ENCODE measurements at regions not wholly inside any gene's neighbourhood (a gene's known extent, or its start where the extent isn't known, plus 50 kb on each side); places are given as distances from the start of the nearest gene placed in this dataset.

- no peak for DNase-seq (ENCODE audit: low read depth in 1 of 2, low spot score in 2 of 2)
- Histone ChIP-seq H3K79me1 (ENCODE audit: low read depth, low read length) (no peaks in the 10 kb centered on the region), H3K4ac (replicated peaks; ENCODE audit: insufficient read length, low read depth, low read length) (no peak overlapping the region), H2BK20ac (ENCODE audit: low read length) (no peak overlapping the region), H4K8ac (ENCODE audit: extremely low read depth, insufficient read depth, low read length) (no peak overlapping the region), H3K4me3 (ENCODE audit: extremely low read depth in 1 of 4, insufficient read depth in 2 of 4, low read depth in 3 of 4, low read length in 4 of 4) (no peak overlapping the region), H2AFZ (ENCODE audit: low read length) (no peak overlapping the region), H3K23me2 (ENCODE audit: low read depth, low read length) (no peaks in the 10 kb centered on the region; the same call in 1 of the 2 replicates), H4K20me1 (replicated peaks in 1 of 2; ENCODE audit: control insufficient read depth in 1 of 2, insufficient read depth in 2 of 2, low read length in 2 of 2) (no peaks in the 10 kb centered on the region), H3K9me3 (ENCODE audit: insufficient read depth in 2 of 2, low read depth in 1 of 2, low read length in 1 of 2) (no peaks in the 10 kb centered on the region), H3K4me2 (ENCODE audit: insufficient read depth in 1 of 2, low read depth in 2 of 2, low read length in 2 of 2) (no peak overlapping the region), H2BK15ac (ENCODE audit: low read length) (no peak overlapping the region), H3K56ac (replicated peaks; ENCODE audit: insufficient read length, low read depth, low read length) (no peak overlapping the region), H2AK5ac (ENCODE audit: low read depth, low read length) (no peak overlapping the region), H3K23ac (ENCODE audit: insufficient read length) (no peak overlapping the region), H3K27me3 (replicated peaks in 1 of 4; ENCODE audit: control insufficient read depth in 3 of 4, extremely low read depth in 1 of 4, insufficient read depth in 3 of 4, low read length in 3 of 4) (peaks cover 0 to 1% (median 0%) of the 10 kb centered on the region in 4 experiments; a peak in 1 of 7 replicates), H3K4me1 (replicated peaks in 1 of 4; ENCODE audit: control insufficient read depth in 3 of 4, insufficient read depth in 4 of 4, low read length in 3 of 4) (peaks cover 0 to 7% (median 3%) of the 10 kb centered on the region in 4 experiments; a peak in 2 of 7 replicates), H4K91ac (replicated peaks; ENCODE audit: insufficient read length, low read length) (no peak overlapping the region), H3K9ac (replicated peaks in 1 of 4; ENCODE audit: extremely low read depth in 1 of 4, low read depth in 3 of 4, low read length in 3 of 4) (no peak overlapping the region), H3K79me2 (ENCODE audit: control insufficient read depth in 1 of 2, insufficient read depth in 2 of 2, low read length in 2 of 2) (no peaks in the 10 kb centered on the region), H3K36me3 (ENCODE audit: control insufficient read depth in 2 of 4, insufficient read depth in 4 of 4, low read length in 3 of 4) (no peaks in the 10 kb centered on the region), H3K18ac (ENCODE audit: extremely low read depth, low read length) (no peak overlapping the region), H2BK12ac (ENCODE audit: low read depth, low read length) (no peak overlapping the region), H3K27ac (ENCODE audit: low read depth, low read length) (no peak overlapping the region), H2BK120ac (replicated peaks; ENCODE audit: low read depth, low read length) (no peak overlapping the region), H3K14ac (ENCODE audit: insufficient read length) (no peak overlapping the region), H4K5ac (ENCODE audit: insufficient read length, low read depth, low read length) (no peak overlapping the region), H2BK5ac (ENCODE audit: low read depth, low read length) (no peak overlapping the region)
- FAIRE-seq: no peak
- WGBS, 2 experiments (ENCODE audit: extremely low coverage in 1 of 2, insufficient coverage in 1 of 2, insufficient read length in 1 of 2, insufficient replicate concordance in 2 of 2, low coverage in 1 of 2, low lambda C conversion rate in 2 of 2, missing lambda C conversion rate in 1 of 2): 81% methylated on average over 3 of the region's 3 CpGs; no CpG with 5 or more reads in 1 of the 2 experiments
- no peak for TF ChIP-seq ATF2 (IDR thresholded peaks at IDR 0.05; ENCODE audit: low read length)
- TF ChIP-seq HDAC6 (IDR thresholded peaks at IDR 0.05; ENCODE audit: low read depth, low read length): no peak
- no peak for TF ChIP-seq CBX8 (IDR thresholded peaks at IDR 0.05; ENCODE audit: borderline replicate concordance, low read depth, low read length)
- TF ChIP-seq KDM1A (IDR thresholded peaks at IDR 0.05; ENCODE audit: borderline replicate concordance, low read length): no peak
- POLR2A ChIA-PET (ENCODE audit: partially characterized antibody): no interaction called here
- CTCF ChIA-PET (ENCODE audit: partially characterized antibody): no interaction called here
These were observed 178.2 kb upstream of the HS3ST5 start for GRCh38 chr6:114520976-114521375.
